H9 (cell line): ENCODE measurements at regions not wholly inside any gene's neighbourhood (a gene's known extent, or its start where the extent isn't known, plus 50 kb on each side); places are given as distances from the start of the nearest gene placed in this dataset.

Experiments used
- DNase-seq: peaks from one replicate; pipeline ENCODE4 v3.0.0-alpha.2; 2017
- H2AFZ ChIP-seq: one replicate; pipeline ENCODE4 v1.6.1; 2013; ENCODE audit warnings: mild to moderate bottlenecking, low read length, control low read depth, moderate library complexity
- H2AK5ac ChIP-seq: 2 replicates; pipeline ENCODE4 v1.6.1; 2013; ENCODE audit warnings: low read length, control low read depth, mixed read lengths; ENCODE audit not compliant: insufficient read length
- H2BK120ac ChIP-seq: one replicate; pipeline ENCODE4 v1.6.1; 2013; ENCODE audit warnings: low read depth, mild to moderate bottlenecking, low read length, control low read depth, inconsistent platforms; ENCODE audit not compliant: poor library complexity, severe bottlenecking
- H2BK12ac ChIP-seq: 2 replicates; pipeline ENCODE4 v1.6.1; 2013; ENCODE audit warnings: low read length, control low read depth, mixed read lengths, low read depth; ENCODE audit not compliant: insufficient read length
- H2BK15ac ChIP-seq: 2 replicates; pipeline ENCODE4 v1.6.1; 2013; ENCODE audit warnings: low read depth, low read length, control low read depth
- H2BK20ac ChIP-seq: one replicate; pipeline ENCODE4 v1.6.1; 2013; ENCODE audit warnings: low read depth, mild to moderate bottlenecking, low read length, control low read depth, inconsistent platforms; ENCODE audit not compliant: poor library complexity, severe bottlenecking
- H2BK5ac ChIP-seq: 2 replicates; pipeline ENCODE4 v1.6.1; 2013; ENCODE audit warnings: low read length, control low read depth, mixed read lengths; ENCODE audit not compliant: insufficient read length
- H3K14ac ChIP-seq: 2 replicates; pipeline ENCODE4 v1.6.1; 2013; ENCODE audit warnings: low read length, control low read depth; ENCODE audit not compliant: insufficient read depth
- H3K18ac ChIP-seq: 2 replicates; pipeline ENCODE4 v1.6.1; 2013; ENCODE audit warnings: low read depth, mild to moderate bottlenecking, mixed read lengths, low read length, control low read depth; ENCODE audit not compliant: insufficient read length
- H3K23ac ChIP-seq: 2 replicates; pipeline ENCODE4 v1.6.1; 2013; ENCODE audit warnings: low read length, control low read depth, mixed read lengths, low read depth; ENCODE audit not compliant: insufficient read length
- H3K23me2 ChIP-seq: 2 replicates; pipeline ENCODE4 v1.6.1; 2013; ENCODE audit warnings: low read depth, mild to moderate bottlenecking, mixed read lengths, low read length, control low read depth; ENCODE audit not compliant: insufficient read length, poor library complexity, severe bottlenecking
- H3K27ac ChIP-seq: 2 replicates; pipeline ENCODE4 v1.5.1; 2013; ENCODE audit warnings: low read length, control low read depth, mixed read lengths, low read depth; ENCODE audit not compliant: insufficient read length
- H3K27me3 ChIP-seq: 2 replicates; pipeline ENCODE4 v1.6.1; 2013; ENCODE audit warnings: low read length, control low read depth, inconsistent platforms; ENCODE audit not compliant: insufficient read depth
- H3K4ac ChIP-seq: 2 replicates; pipeline ENCODE4 v1.6.1; 2013; ENCODE audit warnings: low read depth, mild to moderate bottlenecking, control low read depth, inconsistent platforms, low read length, moderate library complexity
- H3K4me1 ChIP-seq: 2 replicates; pipeline ENCODE4 v1.6.1; 2013; ENCODE audit warnings: low read length, control low read depth, inconsistent platforms; ENCODE audit not compliant: insufficient read depth
- H3K4me2 ChIP-seq: 2 replicates; pipeline ENCODE4 v1.6.1; 2013; ENCODE audit warnings: low read length, control low read depth, mixed read lengths; ENCODE audit not compliant: insufficient read length, insufficient read depth
- H3K56ac ChIP-seq: 2 replicates; pipeline ENCODE4 v1.6.1; 2013; ENCODE audit warnings: low read depth, mild to moderate bottlenecking, mixed read lengths, low read length, control low read depth; ENCODE audit not compliant: insufficient read length
- H3K79me1 ChIP-seq: 2 replicates; pipeline ENCODE4 v1.6.1; 2013; ENCODE audit warnings: low read depth, mild to moderate bottlenecking, moderate library complexity, low read length, control low read depth, inconsistent platforms; ENCODE audit not compliant: insufficient read depth, poor library complexity, severe bottlenecking
- H3K79me2 ChIP-seq: 2 replicates; pipeline ENCODE4 v1.6.1; 2013; ENCODE audit warnings: low read length, control low read depth, inconsistent platforms; ENCODE audit not compliant: insufficient read depth
- H3K9ac ChIP-seq: 2 replicates; pipeline ENCODE4 v1.6.1; 2013; ENCODE audit warnings: low read length, control low read depth, mixed read lengths; ENCODE audit not compliant: insufficient read length; ENCODE audit errors: extremely low read depth
- H3K9me3 ChIP-seq: one replicate; pipeline ENCODE4 v1.6.1; 2013; ENCODE audit warnings: low read depth, low read length, inconsistent platforms; ENCODE audit not compliant: control insufficient read depth
- H3T11ph ChIP-seq: one replicate; pipeline ENCODE4 v1.6.1; 2013; ENCODE audit warnings: mild to moderate bottlenecking, low read length, control low read depth, inconsistent platforms
- H4K20me1 ChIP-seq: one replicate; pipeline ENCODE4 v1.6.1; 2013; ENCODE audit not compliant: control insufficient read depth, insufficient read length, insufficient read depth
- H4K5ac ChIP-seq: 2 replicates; pipeline ENCODE4 v1.6.1; 2013; ENCODE audit warnings: low read depth, mild to moderate bottlenecking, mixed read lengths, low read length, control low read depth; ENCODE audit not compliant: insufficient read length
- H4K8ac ChIP-seq: replicated peaks from 2 replicates; pipeline ENCODE4 v1.6.1; 2013; ENCODE audit warnings: low read length, control low read depth, mixed read lengths, low read depth; ENCODE audit not compliant: insufficient read length
- H4K91ac ChIP-seq: 2 replicates; pipeline ENCODE4 v1.6.1; 2013; ENCODE audit warnings: low read depth, mild to moderate bottlenecking, moderate library complexity, mixed read lengths, low read length, control low read depth; ENCODE audit not compliant: insufficient read length
- H3K27ac Mint-ChIP-seq, 3 experiments: 2 replicates in 2 of 3; 3 replicates in 1 of 3; pipeline ENCODE4 v1.8.0; 2020 to 2021; ENCODE audit warnings: mixed read lengths in 3 of 3, mild to moderate bottlenecking in 1 of 3, moderate library complexity in 1 of 3
- H3K27me3 Mint-ChIP-seq: 2 replicates; pipeline ENCODE4 v1.8.0; 2021; ENCODE audit warnings: low read depth, mild to moderate bottlenecking, moderate library complexity, mixed read lengths
- H3K36me3 Mint-ChIP-seq, 3 experiments: 2 replicates in 2 of 3; 3 replicates in 1 of 3; pipeline ENCODE4 v1.8.0; 2020 to 2021; ENCODE audit warnings: low read depth in 3 of 3, mixed read lengths in 3 of 3; ENCODE audit not compliant: insufficient read depth in 1 of 3
- H3K4me1 Mint-ChIP-seq, 2 experiments: 2 replicates each; pipeline ENCODE4 v1.8.0; 2020; ENCODE audit warnings: mixed read lengths in 2 of 2
- H3K4me3 Mint-ChIP-seq, 2 experiments: 2 replicates in 1 of 2; 3 replicates in 1 of 2; pipeline ENCODE4 v1.8.0; 2020 to 2021; ENCODE audit warnings: mild to moderate bottlenecking in 2 of 2, mixed read lengths in 2 of 2, moderate library complexity in 1 of 2
- H3K9me3 Mint-ChIP-seq, 2 experiments: 2 replicates in 1 of 2; 3 replicates in 1 of 2; pipeline ENCODE4 v1.8.0; 2020; ENCODE audit warnings: mild to moderate bottlenecking in 2 of 2, mixed read lengths in 2 of 2, moderate library complexity in 1 of 2
- WGBS: extraction: QIAGEN DNeasy Blood & Tissue Kit; methylation state at CpG from one replicate; pipeline ENCODE4 v1.1.7; 2013; ENCODE audit warnings: missing lambda C conversion rate, low lambda C conversion rate, mixed read lengths; ENCODE audit not compliant: insufficient read length; ENCODE audit errors: extremely low coverage; 5-methylcytosine and 5-hydroxymethylcytosine counted together
- TF ChIP-seq, protein P1 (sequence below): fragments of 200-600 bp; sonication (generic); conservative IDR thresholded peaks from 3 replicates; pipeline ENCODE4 v1.8.0; 2021; ENCODE audit warnings: antibody characterized with exemption, mild to moderate bottlenecking

- H2AK5ac ChIP-seq = no peak overlapping the region
- H3K36me3 Mint-ChIP-seq = peaks cover 2 to 10% (median 2%) of the 10 kb centered on the region in 3 experiments; a peak in 4 of 7 replicates
- no peaks in the 10 kb centered on the region for H3K79me2 ChIP-seq
- H4K20me1 ChIP-seq = no peaks in the 10 kb centered on the region
- no CpG with 5 or more reads among the region's 2 CpGs for WGBS
- H3K9ac ChIP-seq = no peak overlapping the region
- H3K4ac ChIP-seq = no peak overlapping the region
- H3K4me1 Mint-ChIP-seq = peaks cover 4 to 12% of the 10 kb centered on the region in 2 experiments
- H2BK15ac ChIP-seq = no peak overlapping the region
- no peak for DNase-seq
- no peak overlapping the region for H2BK12ac ChIP-seq
- H2AFZ ChIP-seq = no peak overlapping the region
- no peaks in the 10 kb centered on the region for H3K27me3 ChIP-seq
- H4K91ac ChIP-seq = no peak overlapping the region
- H3K79me1 ChIP-seq = no peaks in the 10 kb centered on the region
- no peak overlapping the region for H4K5ac ChIP-seq
- H4K8ac ChIP-seq = no peak overlapping the region
- H2BK20ac ChIP-seq = no peak overlapping the region
- H3K27ac ChIP-seq = no peak overlapping the region
- H2BK120ac ChIP-seq = no peak overlapping the region
- no peak overlapping the region for H3K27ac Mint-ChIP-seq
- no peaks in the 10 kb centered on the region for H3K4me1 ChIP-seq
- no peaks in the 10 kb centered on the region for H3K23me2 ChIP-seq
- H3K4me3 Mint-ChIP-seq = no peak overlapping the region
- peaks cover 3 to 4% of the 10 kb centered on the region in 2 experiments; a peak in 4 of 5 replicates for H3K9me3 Mint-ChIP-seq
- H2BK5ac ChIP-seq = no peak overlapping the region
- H3K27me3 Mint-ChIP-seq = no peaks in the 10 kb centered on the region
- H3T11ph ChIP-seq = no peak overlapping the region
- no peak overlapping the region for H3K23ac ChIP-seq
- TF ChIP-seq, protein P1, sequence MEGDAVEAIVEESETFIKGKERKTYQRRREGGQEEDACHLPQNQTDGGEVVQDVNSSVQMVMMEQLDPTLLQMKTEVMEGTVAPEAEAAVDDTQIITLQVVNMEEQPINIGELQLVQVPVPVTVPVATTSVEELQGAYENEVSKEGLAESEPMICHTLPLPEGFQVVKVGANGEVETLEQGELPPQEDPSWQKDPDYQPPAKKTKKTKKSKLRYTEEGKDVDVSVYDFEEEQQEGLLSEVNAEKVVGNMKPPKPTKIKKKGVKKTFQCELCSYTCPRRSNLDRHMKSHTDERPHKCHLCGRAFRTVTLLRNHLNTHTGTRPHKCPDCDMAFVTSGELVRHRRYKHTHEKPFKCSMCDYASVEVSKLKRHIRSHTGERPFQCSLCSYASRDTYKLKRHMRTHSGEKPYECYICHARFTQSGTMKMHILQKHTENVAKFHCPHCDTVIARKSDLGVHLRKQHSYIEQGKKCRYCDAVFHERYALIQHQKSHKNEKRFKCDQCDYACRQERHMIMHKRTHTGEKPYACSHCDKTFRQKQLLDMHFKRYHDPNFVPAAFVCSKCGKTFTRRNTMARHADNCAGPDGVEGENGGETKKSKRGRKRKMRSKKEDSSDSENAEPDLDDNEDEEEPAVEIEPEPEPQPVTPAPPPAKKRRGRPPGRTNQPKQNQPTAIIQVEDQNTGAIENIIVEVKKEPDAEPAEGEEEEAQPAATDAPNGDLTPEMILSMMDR = no peak
- no peak overlapping the region for H3K14ac ChIP-seq
- no peak overlapping the region for H3K18ac ChIP-seq
- H3K9me3 ChIP-seq = no peaks in the 10 kb centered on the region
- H3K4me2 ChIP-seq = no peak overlapping the region
- H3K56ac ChIP-seq = no peak overlapping the region
Observed at GRCh38 chr10:65408401-65408800, 1517.4 kb upstream of the LRRTM3 start.
